ENCODE measurements at regions not wholly inside any gene's neighbourhood (a gene's known extent, or its start where the extent isn't known, plus 50 kb on each side); places are given as distances from the start of the nearest gene placed in this dataset.
"Not testable (repeated sequence)": the region's sequence is repeated elsewhere in the genome, so short reads cannot be mapped to it uniquely, and the experiment has no call there.

DNA sequence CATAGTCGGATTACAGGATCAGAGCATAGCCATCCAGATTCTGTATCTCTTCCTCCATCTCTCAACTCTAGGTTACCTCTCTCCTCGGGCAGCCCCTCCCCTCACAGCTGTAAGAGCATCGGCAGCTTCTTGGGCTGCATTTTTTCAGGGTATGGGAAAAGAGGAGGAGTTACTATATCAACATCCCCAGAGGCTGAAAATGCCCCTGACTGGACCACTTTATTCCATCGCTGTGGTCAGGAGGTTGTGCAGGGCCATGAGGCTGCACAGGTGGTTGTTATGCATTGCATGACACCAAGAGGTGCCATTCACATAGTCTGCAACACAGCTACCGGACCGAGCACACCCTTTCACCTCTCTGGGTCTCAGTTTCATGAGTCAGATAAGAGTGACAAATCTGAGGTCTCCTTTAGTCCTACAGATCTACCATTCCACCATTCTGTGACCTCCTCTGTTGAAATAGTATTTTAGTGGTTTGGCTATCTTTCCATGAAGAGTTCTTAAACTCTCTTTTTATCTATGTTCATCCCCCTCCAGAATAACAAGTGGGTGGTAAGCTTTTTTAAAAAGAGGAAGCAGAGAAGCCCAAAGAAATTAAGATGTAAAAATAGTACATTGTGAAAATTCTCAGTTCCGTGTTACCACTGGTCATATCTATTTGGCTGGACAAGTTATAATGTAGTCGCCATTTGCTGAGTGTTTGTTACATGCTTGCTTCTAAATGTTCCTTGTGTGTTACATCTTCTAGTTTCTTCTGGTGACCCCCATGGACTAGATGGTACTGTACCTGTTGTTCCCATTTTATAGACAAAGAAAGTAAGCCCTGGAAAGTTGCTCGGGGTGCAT lies 56.6 kb upstream of the SLC1A4 start:
- H3K27ac Mint-ChIP-seq, result no peak overlapping the region
- intact Hi-C loops (cut with micrococcal nuclease), result no loop called here
- POLR2A ChIA-PET, result no interaction called here

DNA sequence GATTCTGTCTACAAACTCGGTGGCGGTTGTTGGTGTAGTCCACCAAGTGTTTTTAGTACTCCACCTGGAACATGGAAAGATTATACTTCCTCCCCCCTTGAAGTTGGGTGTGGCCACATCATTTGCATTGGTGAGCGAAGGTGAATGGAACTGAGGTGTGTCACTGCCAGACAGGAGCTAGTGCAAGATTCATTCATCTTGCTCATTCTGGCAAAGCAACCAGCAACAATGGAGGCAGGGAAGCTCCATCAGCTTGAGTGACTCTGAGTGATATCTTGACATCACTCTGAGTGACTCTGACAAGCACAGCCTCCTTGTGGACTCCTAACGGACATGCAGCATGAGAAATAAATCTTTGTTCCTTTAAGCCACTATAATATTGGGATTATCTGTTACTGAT lies 54.7 kb upstream of the SLC1A4 start:
- no peak for DNase-seq
- Mint-ChIP-seq H3K36me3 (no peaks in the 10 kb centered on the region), H3K4me3 (no peak overlapping the region), H3K4me1 (ENCODE audit: low read depth) (peaks cover 10% of the 10 kb centered on the region), H3K27ac (no peak overlapping the region), H3K9me3 (peaks cover 9% of the 10 kb centered on the region), H3K27me3 (peaks cover 2% of the 10 kb centered on the region)
- POLR2A ChIA-PET, result no interaction called here
- CTCF ChIA-PET, result no interaction called here
- intact Hi-C loops (cut with micrococcal nuclease), result no loop called here

More for the DNA sequence above, 56.6 kb upstream of the SLC1A4 start:
- CTCF ChIA-PET, result no interaction called here
- Mint-ChIP-seq H3K4me3 (no peak overlapping the region), H3K9me3 (peaks cover 9% of the 10 kb centered on the region), H3K27me3 (peaks cover 2% of the 10 kb centered on the region), H3K36me3 (no peaks in the 10 kb centered on the region), H3K4me1 (ENCODE audit: low read depth) (no peaks in the 10 kb centered on the region)
- no peak for DNase-seq

DNA sequence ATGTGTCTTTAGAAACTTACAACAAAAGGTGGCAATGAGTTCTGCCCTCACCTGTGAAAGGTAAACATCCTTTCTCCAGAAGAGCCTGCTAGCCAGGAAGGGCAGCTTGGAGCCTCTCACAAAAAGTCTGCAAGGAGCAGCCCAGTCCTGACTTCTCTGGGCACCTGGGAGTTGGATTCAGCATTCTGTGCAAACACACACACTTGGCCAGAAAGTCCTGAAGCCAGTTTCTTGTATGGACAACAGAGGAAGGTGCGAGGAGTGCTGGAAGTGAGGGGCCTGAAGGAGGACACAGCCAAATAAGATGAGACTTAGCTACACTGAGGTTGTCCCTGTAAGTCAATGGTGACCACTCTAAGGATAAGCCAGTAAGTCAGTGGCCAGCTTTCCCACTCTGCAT lies 52.4 kb upstream of the SLC1A4 start:
- no peaks in the 10 kb centered on the region for H3K36me3 Mint-ChIP-seq
- DNase-seq, result no peak
- H3K9me3 Mint-ChIP-seq, result peaks cover 9% of the 10 kb centered on the region
- intact Hi-C loops (cut with micrococcal nuclease), result no loop called here
- ChIA-PET CTCF (interaction anchor here (1.3 kb wide), 1 partner anchor 19 kb away, joined by 4 read pairs; no protein-coding TSS in a partner anchor), POLR2A (no interaction called here)
- H3K27me3 Mint-ChIP-seq, result peaks cover 2% of the 10 kb centered on the region
- H3K4me1 Mint-ChIP-seq (ENCODE audit: low read depth), result peaks cover 14% of the 10 kb centered on the region
- H3K27ac Mint-ChIP-seq, result no peak overlapping the region
- no peak overlapping the region for H3K4me3 Mint-ChIP-seq

DNA sequence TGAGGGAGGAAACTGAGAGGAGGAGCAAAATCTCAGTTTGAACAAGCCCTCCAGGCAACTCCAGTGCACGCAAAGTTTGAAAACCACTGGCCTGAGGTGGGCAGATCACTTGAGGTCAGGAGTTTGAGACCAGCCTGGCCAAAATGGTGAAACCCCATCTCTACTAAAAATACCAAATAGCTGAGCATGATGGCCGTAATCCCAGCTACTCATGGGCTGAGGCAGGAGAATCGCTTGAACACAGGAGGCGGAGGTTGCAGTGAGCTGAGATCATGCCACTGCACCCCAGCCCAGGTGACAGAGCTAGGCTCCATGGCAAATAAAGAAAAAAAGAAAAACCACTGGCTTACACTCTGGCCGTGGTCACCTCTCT lies 51.9 kb upstream of the SLC1A4 start:
- H3K36me3 Mint-ChIP-seq; intact Hi-C loops (cut with micrococcal nuclease); H3K4me3 Mint-ChIP-seq; POLR2A ChIA-PET; H3K27ac Mint-ChIP-seq; DNase-seq; H3K27me3 Mint-ChIP-seq; H3K9me3 Mint-ChIP-seq: not testable (repeated sequence)
- H3K4me1 Mint-ChIP-seq (ENCODE audit: low read depth), result peaks cover 14% of the 10 kb centered on the region
- CTCF ChIA-PET, result interaction anchor here (1.3 kb wide), 1 partner anchor 20 kb away, joined by 4 read pairs; no protein-coding TSS in a partner anchor

DNA sequence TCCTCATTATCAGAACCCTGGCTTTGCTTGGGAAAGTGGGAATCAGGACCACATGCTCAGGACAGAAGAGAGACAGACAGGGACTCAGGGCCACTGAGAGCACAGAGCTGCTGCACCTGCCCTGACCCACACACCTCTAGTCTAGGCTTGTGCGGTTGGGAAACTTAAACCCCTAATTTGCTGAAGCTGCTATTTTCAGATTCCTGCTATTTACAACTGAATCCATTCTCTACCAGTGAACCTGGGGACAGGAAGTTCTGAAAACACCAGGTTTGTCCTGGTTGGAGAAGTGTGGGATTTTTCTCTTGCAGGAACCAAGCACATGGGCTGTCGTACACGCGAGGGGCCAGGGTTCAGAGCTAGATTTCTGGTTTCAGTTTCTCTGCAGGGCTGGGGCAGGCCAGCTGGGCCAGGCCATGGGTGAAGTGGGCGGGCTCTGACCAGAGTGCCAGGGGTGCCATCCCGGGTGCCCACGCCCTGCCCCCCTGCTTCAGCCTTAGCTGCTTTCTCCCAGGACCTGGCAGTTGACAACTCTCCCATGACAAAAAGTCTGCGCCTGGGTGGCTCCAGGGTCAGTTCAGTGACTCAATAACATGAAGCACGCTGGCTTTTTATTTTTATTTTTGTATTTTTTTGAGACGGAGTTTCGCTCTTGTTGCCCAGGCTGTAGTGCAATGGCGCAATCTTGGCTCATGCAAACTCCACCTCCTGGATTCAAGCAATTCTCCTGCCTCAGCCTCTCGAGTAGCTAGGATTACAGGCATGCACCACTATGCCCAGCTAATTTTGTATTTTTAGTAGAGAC lies 51.3 kb upstream of the SLC1A4 start:
- Mint-ChIP-seq H3K9me3 (peaks cover 9% of the 10 kb centered on the region), H3K4me3 (no peak overlapping the region), H3K4me1 (ENCODE audit: low read depth) (peaks cover 14% of the 10 kb centered on the region), H3K27ac (no peak overlapping the region), H3K27me3 (no peaks in the 10 kb centered on the region), H3K36me3 (no peaks in the 10 kb centered on the region)
- intact Hi-C loops (cut with micrococcal nuclease), result no loop called here
- DNase-seq, result no peak
- POLR2A ChIA-PET, result no interaction called here
- CTCF ChIA-PET, result interaction anchor here (1.1 to 1.3 kb wide), 2 partner anchors 20 kb away, joined by 3 to 4 read pairs; no protein-coding TSS in a partner anchor

DNA sequence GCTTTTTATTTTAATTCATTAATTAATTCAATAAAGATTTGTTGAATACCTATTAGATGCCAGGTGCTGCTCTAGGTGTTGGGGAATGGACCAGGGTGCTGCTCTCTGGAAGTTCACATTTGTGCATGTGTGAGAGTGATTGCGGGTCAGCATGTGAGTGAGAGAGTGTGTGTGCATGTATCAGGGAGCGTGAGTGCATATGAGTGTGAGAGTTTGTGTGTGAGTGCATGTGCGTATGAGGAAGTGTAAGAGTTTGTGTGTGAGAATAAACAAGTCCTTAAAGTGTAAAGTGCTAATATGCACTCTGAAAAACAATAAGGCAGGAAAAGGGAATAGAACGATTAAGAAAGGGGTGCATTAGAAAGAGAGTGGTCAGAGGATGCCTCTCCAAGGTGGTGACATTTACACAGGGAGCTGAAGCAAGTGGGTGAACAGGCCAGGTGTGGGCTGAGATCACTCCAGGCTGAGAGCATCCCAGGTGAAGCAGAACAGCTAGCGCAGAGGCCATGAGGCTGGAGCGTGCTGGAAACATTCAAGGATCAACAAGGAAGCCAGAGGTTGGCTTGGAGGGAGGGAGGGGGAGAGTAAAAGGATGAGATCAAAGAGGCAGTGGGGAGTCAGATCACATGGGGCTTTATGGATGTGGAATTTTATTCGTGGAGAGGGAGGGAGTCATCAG lies 50.5 kb upstream of the SLC1A4 start:
- Mint-ChIP-seq H3K36me3 (no peaks in the 10 kb centered on the region), H3K9me3 (peaks cover 9% of the 10 kb centered on the region), H3K27ac (no peak overlapping the region), H3K27me3 (no peaks in the 10 kb centered on the region), H3K4me1 (ENCODE audit: low read depth) (peaks cover 14% of the 10 kb centered on the region), H3K4me3 (no peak overlapping the region)
- no peak for DNase-seq
- ChIA-PET POLR2A (no interaction called here), CTCF (interaction anchor here (1.1 kb wide), 1 partner anchor 20 kb away, joined by 3 read pairs; no protein-coding TSS in a partner anchor)
- intact Hi-C loops (cut with micrococcal nuclease), result no loop called here

DNA sequence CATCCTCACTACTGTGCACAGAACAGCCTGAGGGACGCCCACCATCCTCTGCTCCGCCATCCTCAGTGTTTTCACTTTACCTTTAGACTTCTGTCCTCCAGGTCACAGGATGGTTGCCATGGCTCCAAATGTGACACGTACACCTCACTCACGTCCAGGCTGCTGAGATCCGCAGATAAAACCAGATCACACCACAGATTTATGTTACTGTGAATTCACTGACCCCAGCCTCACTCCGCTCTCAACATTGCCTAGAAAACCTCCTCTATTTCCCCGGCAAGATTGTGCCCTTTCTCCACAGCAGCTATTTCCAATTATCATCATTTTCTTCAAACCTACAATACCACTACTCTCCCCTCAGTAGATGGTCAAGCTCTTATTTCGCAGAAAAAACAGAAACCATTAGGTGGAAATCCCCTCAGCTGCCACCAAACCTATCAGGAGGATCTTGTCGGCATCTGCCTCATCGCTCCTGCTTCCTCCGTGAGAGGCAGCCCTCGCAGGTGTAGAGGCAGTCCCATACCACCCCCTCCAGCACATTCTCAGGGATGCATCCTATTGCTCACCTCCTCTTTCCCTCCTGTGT lies 49.8 kb upstream of the SLC1A4 start:
- Mint-ChIP-seq H3K4me1 (ENCODE audit: low read depth) (peaks cover 14% of the 10 kb centered on the region), H3K4me3 (no peak overlapping the region), H3K9me3 (peaks cover 9% of the 10 kb centered on the region), H3K36me3 (no peaks in the 10 kb centered on the region), H3K27me3 (no peaks in the 10 kb centered on the region), H3K27ac (no peak overlapping the region)
- peak; percentile 19 for DNase-seq
- POLR2A ChIA-PET, result no interaction called here
- CTCF ChIA-PET, result interaction anchor here (1.4 kb wide), 1 partner anchor 22 kb away, joined by 5 read pairs; no protein-coding TSS in a partner anchor
- intact Hi-C loops (cut with micrococcal nuclease), result no loop called here

Data from activated CD4-positive, alpha-beta memory T cell treated with anti-CD3 and anti-CD28 coated beads for 36 hours (primary cell).